ENCODE measurements at regions not wholly inside any gene's neighbourhood (a gene's known extent, or its start where the extent isn't known, plus 50 kb on each side); places are given as distances from the start of the nearest gene placed in this dataset.

DNA sequence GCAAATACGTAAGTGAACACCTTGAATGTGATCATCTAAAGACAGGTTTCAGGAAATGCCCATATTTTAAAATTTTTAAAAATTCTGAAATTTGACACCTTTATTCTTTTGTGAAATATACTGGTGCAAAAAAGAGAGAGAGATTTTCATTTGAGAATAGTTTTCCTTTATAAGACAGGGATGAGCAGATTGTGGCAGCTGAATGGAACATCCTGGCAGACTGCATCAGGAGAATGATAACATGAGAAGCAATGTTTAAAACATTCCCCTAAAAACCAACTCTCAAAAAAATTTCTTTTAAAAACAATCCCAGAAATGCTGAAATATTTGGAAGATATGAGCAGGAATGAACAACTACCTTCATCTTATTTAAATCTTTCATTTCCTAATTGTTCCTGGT is 744.8 kb upstream of the ID2 start:
- 96 to 99% methylated on average over 1 of the region's 1 CpG for WGBS, 2 donors

DNA sequence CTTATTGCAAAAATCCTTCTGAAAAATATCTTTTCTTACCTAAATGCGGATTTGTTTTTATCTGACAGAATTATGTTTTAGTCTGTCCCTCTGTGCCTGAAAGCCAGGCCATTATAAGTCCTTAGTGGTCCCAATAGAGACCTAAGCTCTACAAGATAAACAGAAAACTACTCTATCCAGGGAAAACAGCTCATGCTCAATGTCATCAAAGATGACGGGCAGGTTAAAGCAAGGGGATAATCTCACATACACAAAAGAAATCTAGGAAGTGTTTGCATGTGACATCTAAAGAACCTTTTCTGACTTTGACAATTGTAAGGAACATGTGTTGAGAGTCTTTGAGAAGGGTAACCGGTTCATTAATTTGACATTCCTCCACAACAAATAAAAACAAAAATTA is 741.1 kb upstream of the ID2 start:
- 93 to 95% methylated on average over 3 of the region's 3 CpGs for WGBS, 2 donors
- Histone ChIP-seq H3K36me3 (no peaks in the 10 kb centered on the region), H3K4me1 (peaks cover 0 to 10% (median 3%) of the 10 kb centered on the region in 4 donors), H3K27me3 (no peaks in the 10 kb centered on the region), H3K9me3 (no peaks in the 10 kb centered on the region), H3K27ac (no peak overlapping the region), H3K4me3 (no peak overlapping the region)
- intact Hi-C loops (cut with DNase I), result no loop called here
- TF ChIP-seq, protein P1, sequence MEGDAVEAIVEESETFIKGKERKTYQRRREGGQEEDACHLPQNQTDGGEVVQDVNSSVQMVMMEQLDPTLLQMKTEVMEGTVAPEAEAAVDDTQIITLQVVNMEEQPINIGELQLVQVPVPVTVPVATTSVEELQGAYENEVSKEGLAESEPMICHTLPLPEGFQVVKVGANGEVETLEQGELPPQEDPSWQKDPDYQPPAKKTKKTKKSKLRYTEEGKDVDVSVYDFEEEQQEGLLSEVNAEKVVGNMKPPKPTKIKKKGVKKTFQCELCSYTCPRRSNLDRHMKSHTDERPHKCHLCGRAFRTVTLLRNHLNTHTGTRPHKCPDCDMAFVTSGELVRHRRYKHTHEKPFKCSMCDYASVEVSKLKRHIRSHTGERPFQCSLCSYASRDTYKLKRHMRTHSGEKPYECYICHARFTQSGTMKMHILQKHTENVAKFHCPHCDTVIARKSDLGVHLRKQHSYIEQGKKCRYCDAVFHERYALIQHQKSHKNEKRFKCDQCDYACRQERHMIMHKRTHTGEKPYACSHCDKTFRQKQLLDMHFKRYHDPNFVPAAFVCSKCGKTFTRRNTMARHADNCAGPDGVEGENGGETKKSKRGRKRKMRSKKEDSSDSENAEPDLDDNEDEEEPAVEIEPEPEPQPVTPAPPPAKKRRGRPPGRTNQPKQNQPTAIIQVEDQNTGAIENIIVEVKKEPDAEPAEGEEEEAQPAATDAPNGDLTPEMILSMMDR (IDR thresholded peaks at IDR 0.05), result no peak
- TF ChIP-seq POLR2A (IDR thresholded peaks at IDR 0.05), result no peak
- no peak for TF ChIP-seq POLR2AphosphoS5 (IDR thresholded peaks at IDR 0.05)
- TF ChIP-seq EP300 (IDR thresholded peaks at IDR 0.05), result no peak
- no peak for DNase-seq

More for the DNA sequence above, 744.8 kb upstream of the ID2 start:
- Histone ChIP-seq H3K27me3 (no peaks in the 10 kb centered on the region), H3K27ac (no peak overlapping the region), H3K4me1 (no peaks in the 10 kb centered on the region), H3K4me3 (no peak overlapping the region), H3K9me3 (no peaks in the 10 kb centered on the region), H3K36me3 (no peaks in the 10 kb centered on the region)
- intact Hi-C loops (cut with DNase I), result no loop called here
- DNase-seq, result no peak
- no peak for TF ChIP-seq POLR2AphosphoS5 (IDR thresholded peaks at IDR 0.05)
- TF ChIP-seq, protein P1 (IDR thresholded peaks at IDR 0.05), result no peak
- TF ChIP-seq POLR2A (IDR thresholded peaks at IDR 0.05), result no peak
- TF ChIP-seq EP300 (IDR thresholded peaks at IDR 0.05), result no peak

DNA sequence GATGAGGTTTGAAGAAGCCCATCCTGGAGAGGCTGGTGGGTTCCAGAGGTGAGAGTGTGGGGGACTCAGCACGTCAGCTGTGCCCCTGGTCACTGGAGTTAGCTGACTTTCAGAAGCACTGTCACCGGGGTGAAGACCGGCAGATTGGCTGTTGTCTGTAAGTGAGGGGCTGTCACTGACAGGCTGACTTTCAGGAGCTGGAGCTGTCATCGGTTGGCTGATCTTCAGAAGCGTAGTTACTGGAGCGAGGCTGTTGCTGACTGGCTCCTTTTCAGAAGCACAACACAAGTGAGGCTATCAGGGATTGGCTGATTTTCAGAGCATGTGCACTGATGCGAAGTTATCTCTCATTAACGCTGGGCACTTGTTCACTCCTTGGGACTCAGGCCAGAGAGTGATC is 738.4 kb upstream of the ID2 start:
- no peak for TF ChIP-seq POLR2AphosphoS5 (IDR thresholded peaks at IDR 0.05)
- 83 to 84% methylated on average over 8 of the region's 8 CpGs for WGBS, 2 donors
- peaks cover 0 to 10% (median 3%) of the 10 kb centered on the region in 4 donors for H3K4me1 ChIP-seq
- H3K36me3 ChIP-seq, result no peaks in the 10 kb centered on the region
- no peak overlapping the region for H3K27ac ChIP-seq
- H3K4me3 ChIP-seq, result no peak overlapping the region
- no peaks in the 10 kb centered on the region for H3K27me3 ChIP-seq
- H3K9me3 ChIP-seq, result no peaks in the 10 kb centered on the region
- no peak for DNase-seq
- intact Hi-C loops (cut with DNase I), result no loop called here

DNA sequence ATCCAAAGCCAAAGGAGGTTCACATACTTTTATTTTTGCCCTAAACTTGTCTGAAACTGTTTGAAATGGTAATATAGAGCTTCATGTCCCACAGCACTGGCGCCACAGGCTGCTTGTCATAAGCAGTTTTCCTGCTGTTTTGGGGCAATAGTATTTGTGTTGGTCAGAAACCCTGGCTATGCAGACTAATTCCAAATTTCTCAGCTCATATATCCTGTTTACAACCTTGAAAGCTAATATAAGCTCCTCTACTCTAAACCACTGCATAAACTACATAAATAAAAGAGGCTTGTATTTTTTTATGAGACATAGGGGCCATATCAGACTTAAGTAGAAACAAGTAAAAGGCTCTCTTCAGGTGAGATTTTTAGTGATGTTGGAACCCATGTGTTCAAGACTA is 736.8 kb upstream of the ID2 start:
- intact Hi-C loops (cut with DNase I), result no loop called here
- Histone ChIP-seq H3K27ac (no peak overlapping the region), H3K4me1 (peaks cover 0 to 10% (median 3%) of the 10 kb centered on the region in 4 donors), H3K4me3 (no peak overlapping the region), H3K27me3 (no peaks in the 10 kb centered on the region), H3K36me3 (no peaks in the 10 kb centered on the region), H3K9me3 (no peaks in the 10 kb centered on the region)
- DNase-seq, result no peak
- 88 to 91% methylated on average over 1 of the region's 1 CpG for WGBS, 2 donors
- no peak for TF ChIP-seq POLR2A (IDR thresholded peaks at IDR 0.05)
- TF ChIP-seq, protein P1 (IDR thresholded peaks at IDR 0.05), result no peak
- no peak for TF ChIP-seq EP300 (IDR thresholded peaks at IDR 0.05)
- no peak for TF ChIP-seq POLR2AphosphoS5 (IDR thresholded peaks at IDR 0.05)

DNA sequence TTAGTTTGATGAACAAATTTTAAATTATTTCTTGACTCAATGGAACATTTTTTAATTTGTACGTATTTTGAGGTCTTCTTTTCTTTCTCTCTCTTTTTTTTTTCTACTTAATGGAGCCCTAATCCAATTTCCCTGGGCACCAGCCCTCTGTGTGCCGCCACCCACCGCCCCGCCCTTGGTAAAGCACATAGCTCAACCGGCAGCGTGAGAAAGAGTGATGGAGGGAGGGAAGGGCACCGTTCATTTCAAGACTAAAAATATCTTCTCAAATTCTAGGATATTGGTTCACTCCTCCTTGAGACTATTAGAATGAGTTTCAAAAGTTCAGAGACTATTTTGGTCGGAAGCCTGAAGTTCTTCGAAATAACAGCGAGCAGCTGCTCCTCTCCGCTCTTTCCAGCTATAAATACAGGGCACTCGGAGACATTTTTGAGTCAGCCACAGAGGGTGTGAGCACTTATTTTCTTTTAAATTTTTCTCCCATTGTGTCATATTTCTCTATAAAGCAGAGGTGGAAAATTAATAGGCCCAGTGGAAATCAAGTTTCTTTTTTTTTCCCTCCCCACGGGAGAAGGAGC is 731.7 kb upstream of the ID2 start:
- DNase-seq, result no peak
- intact Hi-C loops (cut with DNase I), result no loop called here
- 58 to 73% methylated on average over 13 of the region's 13 CpGs for WGBS, 2 donors

More for the DNA sequence above, 731.7 kb upstream of the ID2 start:
- peaks cover 0 to 6% (median 1%) of the 10 kb centered on the region in 4 donors for H3K4me1 ChIP-seq
- TF ChIP-seq POLR2AphosphoS5 (IDR thresholded peaks at IDR 0.05) (no peak), EP300 (IDR thresholded peaks at IDR 0.05) (no peak), POLR2A (IDR thresholded peaks at IDR 0.05) (no peak)
- TF ChIP-seq, protein P1 (IDR thresholded peaks at IDR 0.05), result no peak
- H3K4me3 ChIP-seq, result no peak overlapping the region
- no peak overlapping the region for H3K27ac ChIP-seq
- H3K36me3 ChIP-seq, result no peaks in the 10 kb centered on the region
- H3K27me3 ChIP-seq, result no peaks in the 10 kb centered on the region
- H3K9me3 ChIP-seq, result no peaks in the 10 kb centered on the region
